Stimulated activated naive CD8-positive, alpha-beta T cell treated with anti-CD3 and anti-CD28 coated beads, Interleukin-15, amount 100 ng/mL, for 72 hours (primary cell): ENCODE measurements at regions not wholly inside any gene's neighbourhood (a gene's known extent, or its start where the extent isn't known, plus 50 kb on each side); places are given as distances from the start of the nearest gene placed in this dataset.

Source experiments
- ATAC-seq: fragments of 150-1000 bp; cut with Tn5 transposase; 2 replicates; pipeline ENCODE4 v1.10.0; 2021; ENCODE audit warnings: mild to moderate bottlenecking, moderate library complexity
- DNase-seq, 2 donors: peaks; one replicate each; pipeline ENCODE4 v3.0.0; 2021 to 2022
- H3K27ac Mint-ChIP-seq, 2 donors: one replicate each; pipeline ENCODE4 v1.8.0; 2022; ENCODE audit warnings: mild to moderate bottlenecking in 2 of 2, mixed read lengths in 2 of 2, moderate library complexity in 2 of 2
- H3K27me3 Mint-ChIP-seq: one replicate; pipeline ENCODE4 v1.8.0; 2022; ENCODE audit warnings: mixed read lengths
- H3K4me1 Mint-ChIP-seq: one replicate; pipeline ENCODE4 v1.8.0; 2022; ENCODE audit warnings: mild to moderate bottlenecking, mixed read lengths
- H3K4me3 Mint-ChIP-seq, 2 donors: one replicate each; pipeline ENCODE4 v1.8.0; 2022; ENCODE audit warnings: mild to moderate bottlenecking in 2 of 2, mixed read lengths in 2 of 2, moderate library complexity in 1 of 2
- H3K9me3 Mint-ChIP-seq, 2 donors: one replicate each; pipeline ENCODE4 v1.8.0; 2022; ENCODE audit warnings: mixed read lengths in 2 of 2

DNA sequence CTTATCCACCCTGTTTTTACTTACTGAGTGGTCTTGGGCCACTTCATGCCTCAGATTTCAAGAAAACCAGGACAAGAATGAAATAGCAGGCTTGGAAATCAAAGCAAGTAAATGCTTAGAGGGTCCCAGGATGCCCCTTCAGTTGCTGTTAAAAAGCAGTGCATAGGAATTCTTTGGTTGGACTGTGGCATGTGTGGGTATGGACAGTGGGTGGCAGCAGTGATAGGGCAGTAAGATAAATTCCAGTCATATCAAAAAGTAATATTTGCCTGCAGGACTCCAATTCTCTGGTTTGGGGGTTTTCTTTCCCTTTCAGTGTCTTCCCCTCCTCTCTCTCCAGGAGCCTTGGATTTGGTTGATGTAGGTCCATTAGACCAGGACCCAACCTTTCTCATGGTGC lies 306.7 kb upstream of the CLINT1 start:
- H3K27ac Mint-ChIP-seq: no peak overlapping the region
- H3K4me3 Mint-ChIP-seq: no peak overlapping the region
- no peak for ATAC-seq
- H3K9me3 Mint-ChIP-seq: no peaks in the 10 kb centered on the region
- no peak for DNase-seq
- peaks cover 6% of the 10 kb centered on the region for H3K4me1 Mint-ChIP-seq
- H3K27me3 Mint-ChIP-seq: peaks cover 7% of the 10 kb centered on the region

DNA sequence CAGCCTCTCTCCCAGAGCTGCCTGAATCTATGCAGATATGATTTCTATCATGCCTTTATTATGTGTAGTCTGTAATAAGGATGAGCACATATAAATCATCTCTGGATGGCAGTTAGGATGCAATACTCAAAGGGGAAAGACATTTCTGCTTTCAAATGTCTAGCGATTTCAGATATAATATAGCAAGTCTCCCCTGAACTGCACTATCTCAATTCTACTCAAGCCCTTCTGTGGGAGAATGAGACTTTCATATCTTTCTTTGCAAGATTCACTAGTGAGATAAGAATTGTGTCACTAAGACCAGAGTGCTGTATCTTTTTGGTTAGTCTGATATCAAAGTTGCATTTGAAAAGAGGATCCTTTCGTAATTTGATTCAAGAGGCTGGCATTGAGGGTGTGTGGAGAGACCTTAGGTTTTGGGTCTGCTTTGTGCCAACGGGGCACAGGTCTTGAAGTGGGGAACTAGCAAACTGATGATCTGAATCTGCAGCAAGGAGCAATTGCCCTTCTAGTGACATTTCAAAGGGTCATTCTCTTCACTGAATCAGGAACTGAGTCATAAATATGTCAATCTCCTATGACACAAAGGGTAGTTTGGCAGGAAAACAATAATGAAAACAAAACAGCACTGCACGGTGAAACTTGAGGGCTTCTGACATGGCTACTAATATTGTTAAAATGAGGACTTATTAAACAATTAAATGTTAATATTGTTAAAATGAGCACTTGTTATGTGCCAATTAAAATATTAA lies 305.5 kb upstream of the CLINT1 start:
- H3K9me3 Mint-ChIP-seq: no peaks in the 10 kb centered on the region
- H3K4me3 Mint-ChIP-seq: no peak overlapping the region
- H3K27ac Mint-ChIP-seq: no peak overlapping the region
- DNase-seq (no peak), ATAC-seq (no peak)
- peaks cover 7% of the 10 kb centered on the region for H3K27me3 Mint-ChIP-seq
- H3K4me1 Mint-ChIP-seq: peaks cover 6% of the 10 kb centered on the region

DNA sequence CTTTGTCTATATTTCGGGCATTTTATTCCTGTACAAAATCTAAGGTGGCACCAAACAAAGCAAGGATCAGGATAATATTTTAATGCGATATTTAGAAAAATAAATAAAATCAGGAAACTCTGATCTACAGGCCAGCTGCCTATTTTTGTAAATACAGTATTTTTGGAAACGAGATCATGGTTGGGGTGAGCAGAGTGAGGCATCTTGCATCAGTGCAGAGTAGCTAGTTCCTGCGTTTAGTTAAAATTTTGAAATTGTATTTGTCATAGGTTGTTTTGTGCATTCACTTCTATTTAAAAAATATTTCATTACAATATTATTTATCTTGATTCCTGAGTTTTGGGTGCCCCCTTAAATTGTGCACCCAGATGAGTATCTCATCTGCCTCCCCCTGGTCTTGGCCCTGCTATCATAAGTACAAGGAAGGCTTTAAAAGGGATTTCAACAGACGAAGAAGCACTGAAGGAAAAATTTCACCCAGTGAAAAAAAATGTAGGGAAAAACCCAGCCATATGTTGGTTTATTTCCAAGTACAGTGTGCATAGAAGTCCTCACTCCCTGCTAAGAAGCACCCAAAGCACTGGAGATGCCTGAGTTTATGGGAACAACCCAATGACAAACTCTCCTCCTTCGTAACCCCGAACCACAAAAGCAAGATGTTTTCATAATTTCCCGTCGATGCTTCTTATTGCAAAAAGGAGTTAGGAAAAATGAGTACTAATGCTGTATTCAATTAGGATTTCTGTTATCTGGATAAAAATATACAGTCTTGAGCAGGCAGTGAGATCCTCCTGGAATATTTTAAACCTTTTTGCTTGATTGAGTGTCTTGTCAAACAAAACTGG lies 304.7 kb upstream of the CLINT1 start:
- DNase-seq (no peak), ATAC-seq (no peak)
- Mint-ChIP-seq H3K27me3 (peaks cover 7% of the 10 kb centered on the region), H3K4me3 (no peak overlapping the region), H3K27ac (no peak overlapping the region), H3K4me1 (peaks cover 6% of the 10 kb centered on the region), H3K9me3 (no peaks in the 10 kb centered on the region)

DNA sequence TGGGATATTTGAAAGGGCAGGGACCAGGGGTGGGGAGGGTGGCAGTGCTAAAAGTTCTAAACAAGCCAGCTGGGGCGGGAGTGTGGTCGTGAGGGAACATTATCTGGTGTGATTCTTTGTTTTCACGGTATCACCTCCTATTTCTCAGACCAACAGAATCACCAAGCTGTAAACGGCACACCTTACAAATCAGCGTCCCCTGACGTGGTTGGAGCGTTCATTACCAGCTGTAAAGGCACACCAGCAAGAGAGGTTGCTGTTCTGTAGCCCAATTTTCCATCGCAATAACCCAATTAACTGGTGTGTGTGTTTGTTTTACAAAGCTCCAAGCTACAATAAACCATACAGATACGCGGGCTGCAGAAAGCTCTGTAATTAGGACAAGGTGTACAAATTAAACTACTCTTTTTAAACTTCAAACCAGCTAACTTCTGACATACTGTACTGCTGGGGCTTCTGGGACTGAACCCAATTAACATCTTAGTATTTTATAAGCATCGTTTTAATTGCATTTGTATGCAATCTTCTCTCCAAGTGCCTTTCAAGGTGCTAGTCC lies 303.6 kb upstream of the CLINT1 start:
- Mint-ChIP-seq H3K4me3 (no peak overlapping the region), H3K9me3 (no peaks in the 10 kb centered on the region), H3K27ac (no peak overlapping the region), H3K4me1 (peaks cover 6% of the 10 kb centered on the region), H3K27me3 (peaks cover 7% of the 10 kb centered on the region)
- DNase-seq (no peak), ATAC-seq (no peak)

DNA sequence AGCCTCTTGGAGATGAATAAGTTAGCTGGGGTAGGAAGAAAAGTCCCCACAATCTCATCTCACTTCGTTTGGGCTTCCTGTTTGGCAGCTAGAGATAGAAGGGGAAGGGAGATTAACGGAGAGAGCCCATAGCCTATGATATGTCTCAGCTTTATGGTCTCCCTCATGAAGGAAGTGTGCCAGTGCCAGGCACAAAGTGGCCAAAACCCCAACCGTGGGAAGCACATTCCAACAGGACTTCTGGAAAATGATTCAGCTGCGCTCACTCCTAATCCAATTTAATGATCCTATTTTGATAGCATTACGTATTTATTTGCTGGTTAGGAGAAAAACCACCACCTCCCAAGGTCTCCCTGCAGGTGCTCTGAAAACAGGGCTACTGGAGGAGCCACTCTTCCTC lies 303.1 kb upstream of the CLINT1 start:
- no peak for DNase-seq
- no peaks in the 10 kb centered on the region for H3K9me3 Mint-ChIP-seq
- ATAC-seq: no peak
- no peak overlapping the region for H3K27ac Mint-ChIP-seq
- H3K4me3 Mint-ChIP-seq: no peak overlapping the region
- H3K27me3 Mint-ChIP-seq: peaks cover 7% of the 10 kb centered on the region
- peaks cover 6% of the 10 kb centered on the region for H3K4me1 Mint-ChIP-seq

DNA sequence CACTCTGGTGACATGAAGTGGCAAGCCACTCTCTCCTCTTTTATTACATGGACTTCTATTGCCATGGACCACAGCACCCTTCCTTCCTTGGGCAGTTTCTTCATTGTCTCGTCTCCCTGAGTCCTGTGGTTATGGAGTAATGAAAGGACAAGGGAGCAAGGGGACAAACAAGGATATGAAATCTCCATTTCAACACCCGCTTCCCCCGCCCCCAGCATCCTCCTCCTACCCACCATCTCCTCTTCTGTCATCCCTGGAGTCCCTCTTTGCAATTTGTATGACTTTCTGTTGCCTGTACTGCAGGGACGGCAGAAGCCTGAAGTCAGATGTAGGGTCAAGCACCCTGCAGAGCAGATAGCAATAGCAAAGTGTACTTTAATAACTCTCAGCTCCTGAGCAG lies 300.7 kb upstream of the CLINT1 start:
- DNase-seq: no peak
- Mint-ChIP-seq H3K4me3 (no peak overlapping the region), H3K9me3 (no peaks in the 10 kb centered on the region), H3K27me3 (no peaks in the 10 kb centered on the region), H3K27ac (no peak overlapping the region), H3K4me1 (no peaks in the 10 kb centered on the region)
- ATAC-seq: no peak

DNA sequence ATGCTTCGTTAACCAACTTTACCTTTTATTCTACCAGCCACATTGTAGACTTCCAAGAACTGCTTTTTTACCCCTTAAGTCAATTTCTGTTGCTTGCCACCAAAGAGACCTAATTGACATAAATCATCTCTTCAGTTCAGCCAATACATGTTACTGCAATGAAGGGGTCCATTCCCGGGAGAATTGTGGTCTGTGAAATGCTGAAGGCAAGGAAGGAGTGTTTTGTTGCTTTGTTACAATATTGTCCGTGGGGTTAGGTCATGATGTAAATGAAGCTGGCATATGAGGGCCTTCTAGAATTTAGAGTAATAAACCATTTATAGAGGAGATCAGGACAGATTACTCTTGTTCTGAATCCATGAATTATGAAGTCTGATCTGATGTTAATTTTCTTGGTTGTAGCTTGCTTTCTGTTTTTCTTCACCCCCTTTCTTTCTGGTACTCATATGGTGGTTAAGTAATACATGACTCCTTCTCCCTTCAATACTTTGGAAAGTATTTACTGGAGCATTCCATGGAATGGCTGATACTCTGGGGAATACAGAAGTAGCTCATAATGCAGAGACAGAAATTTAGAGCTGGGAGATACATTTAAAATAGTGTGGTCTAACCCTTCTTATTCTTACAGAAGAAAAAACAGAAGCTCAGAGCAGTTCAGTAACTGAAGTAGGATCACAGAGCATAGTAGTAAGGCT lies 297.0 kb upstream of the CLINT1 start:
- H3K27ac Mint-ChIP-seq: no peak overlapping the region
- H3K4me1 Mint-ChIP-seq: no peaks in the 10 kb centered on the region
- DNase-seq (no peak), ATAC-seq (no peak)
- H3K27me3 Mint-ChIP-seq: no peaks in the 10 kb centered on the region
- H3K9me3 Mint-ChIP-seq: no peaks in the 10 kb centered on the region
- no peak overlapping the region for H3K4me3 Mint-ChIP-seq

DNA sequence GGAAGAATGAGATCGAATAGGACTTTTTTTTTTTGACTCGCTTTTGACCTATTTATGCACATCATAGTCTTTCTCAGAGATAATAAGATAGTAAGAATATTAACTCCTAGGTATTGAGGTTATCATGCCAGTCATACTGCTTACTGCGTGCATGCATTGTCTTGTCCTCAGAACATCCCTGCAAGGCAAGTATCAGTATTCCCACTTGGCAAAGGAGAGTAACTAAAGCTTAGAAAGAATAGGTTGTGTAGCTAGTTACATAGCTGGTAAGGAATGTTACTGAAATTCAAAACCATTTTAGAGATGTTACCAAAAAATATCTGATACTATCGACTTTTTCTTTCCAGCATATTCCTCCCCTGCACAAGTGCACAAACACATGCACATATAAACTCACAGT lies 296.1 kb upstream of the CLINT1 start:
- ATAC-seq: no peak
- no peaks in the 10 kb centered on the region for H3K9me3 Mint-ChIP-seq
- H3K4me1 Mint-ChIP-seq: no peaks in the 10 kb centered on the region
- no peak overlapping the region for H3K27ac Mint-ChIP-seq
- no peak overlapping the region for H3K4me3 Mint-ChIP-seq
- DNase-seq: no peak
- H3K27me3 Mint-ChIP-seq: no peaks in the 10 kb centered on the region

DNA sequence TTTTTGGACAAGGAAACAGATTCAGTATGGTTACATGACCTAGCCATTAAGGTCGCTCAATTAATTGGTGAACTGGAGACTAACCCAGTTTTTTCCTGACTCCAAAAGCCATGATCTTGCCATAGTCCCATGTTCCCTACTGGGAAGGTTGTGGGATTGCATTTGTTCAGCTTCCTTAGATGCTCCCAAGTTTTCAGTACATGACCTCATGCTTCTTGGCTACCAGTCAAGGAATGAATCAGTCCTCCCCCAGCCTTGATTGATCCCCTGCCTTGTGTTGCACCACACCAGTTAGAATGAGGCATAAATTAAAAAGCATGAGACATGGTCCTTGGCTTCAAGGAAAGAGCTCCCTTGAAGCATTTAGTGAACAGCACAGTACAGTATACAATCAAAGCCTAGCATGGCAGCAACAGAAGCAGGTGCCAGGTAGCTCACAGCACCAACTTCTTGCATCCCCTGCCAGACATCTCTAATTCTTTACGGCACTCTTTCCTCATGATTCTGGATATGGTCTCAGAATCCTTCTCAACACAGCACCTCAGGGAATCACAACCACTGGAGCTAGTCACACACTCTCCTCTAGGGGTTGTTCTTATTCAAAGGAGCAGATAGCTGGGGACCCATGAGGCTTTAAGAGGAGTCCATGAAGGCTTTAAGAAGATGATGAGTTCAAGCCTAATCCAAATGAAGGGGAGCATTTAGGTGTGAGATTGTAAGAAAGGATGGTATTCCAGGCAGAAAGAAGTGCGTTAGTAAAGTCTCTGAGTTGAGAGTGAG lies 295.5 kb upstream of the CLINT1 start:
- no peak overlapping the region for H3K4me3 Mint-ChIP-seq
- H3K27me3 Mint-ChIP-seq: no peaks in the 10 kb centered on the region
- H3K9me3 Mint-ChIP-seq: no peaks in the 10 kb centered on the region
- no peak for DNase-seq
- H3K4me1 Mint-ChIP-seq: no peaks in the 10 kb centered on the region
- no peak overlapping the region for H3K27ac Mint-ChIP-seq
- no peak for ATAC-seq

DNA sequence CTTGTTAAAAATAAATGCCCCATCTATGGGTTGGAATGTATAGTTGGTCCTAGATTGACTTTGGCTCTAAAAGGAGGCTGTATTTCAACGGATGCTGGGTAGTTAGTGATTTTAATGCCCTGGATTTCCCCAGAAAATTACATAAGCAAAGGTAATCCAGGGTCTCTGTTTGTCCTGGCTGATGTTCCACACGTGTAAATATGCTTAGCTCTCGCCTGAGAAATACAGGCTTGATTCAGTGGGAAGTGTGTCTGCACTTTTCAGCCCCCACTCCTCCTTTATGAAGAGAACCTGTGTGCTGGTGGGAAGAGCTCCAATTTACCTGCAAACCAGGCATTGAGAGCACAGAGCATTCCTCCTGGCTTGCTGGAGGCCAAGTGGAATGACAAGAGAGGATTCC lies 294.6 kb upstream of the CLINT1 start:
- H3K27me3 Mint-ChIP-seq: no peaks in the 10 kb centered on the region
- no peaks in the 10 kb centered on the region for H3K9me3 Mint-ChIP-seq
- no peak for DNase-seq
- no peak overlapping the region for H3K4me3 Mint-ChIP-seq
- H3K27ac Mint-ChIP-seq: no peak overlapping the region
- H3K4me1 Mint-ChIP-seq: no peaks in the 10 kb centered on the region
- no peak for ATAC-seq

DNA sequence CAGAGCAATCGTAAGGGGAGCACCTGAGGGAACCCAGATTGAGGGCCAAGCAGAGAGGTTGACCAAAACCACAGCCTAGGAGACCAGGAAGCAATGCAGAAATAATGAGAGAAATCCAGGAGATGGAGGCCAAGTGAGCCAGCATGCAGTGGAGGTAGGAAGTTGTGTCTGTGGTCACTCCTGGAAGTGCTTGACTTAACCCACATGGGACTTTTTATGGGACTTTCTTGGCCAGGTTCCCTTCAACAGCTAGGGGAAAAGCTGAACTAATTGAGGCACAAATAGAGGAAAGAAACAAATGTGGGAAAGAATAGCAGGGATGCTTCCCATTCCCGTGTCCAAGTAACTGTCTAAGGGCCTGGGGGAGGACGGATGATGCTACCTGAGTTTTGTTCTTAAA lies 293.2 kb upstream of the CLINT1 start:
- H3K9me3 Mint-ChIP-seq: no peaks in the 10 kb centered on the region
- no peak overlapping the region for H3K27ac Mint-ChIP-seq
- no peak overlapping the region for H3K4me3 Mint-ChIP-seq
- no peak for DNase-seq
- H3K4me1 Mint-ChIP-seq: no peaks in the 10 kb centered on the region
- no peak for ATAC-seq
- H3K27me3 Mint-ChIP-seq: no peaks in the 10 kb centered on the region

DNA sequence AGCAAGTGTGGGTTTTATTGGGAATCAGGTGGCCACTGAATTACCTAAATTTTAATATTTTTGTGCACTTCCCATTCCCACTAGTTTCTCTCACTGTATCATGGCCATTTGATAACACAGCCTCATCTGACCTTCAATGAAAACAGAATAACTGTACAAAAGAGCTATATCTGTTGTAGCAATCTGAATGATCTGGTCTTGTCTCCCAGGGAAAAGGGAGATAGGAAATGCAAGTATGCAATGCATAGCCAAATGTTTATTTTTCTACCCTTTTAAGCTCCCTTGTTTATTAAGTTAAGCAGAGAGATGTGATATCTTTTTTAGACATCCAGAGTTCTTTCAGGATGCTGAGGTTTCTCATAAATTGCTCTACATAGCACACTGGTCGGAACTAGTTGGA lies 288.3 kb upstream of the CLINT1 start:
- Mint-ChIP-seq H3K27ac (no peak overlapping the region), H3K4me1 (no peaks in the 10 kb centered on the region), H3K4me3 (no peak overlapping the region), H3K27me3 (no peaks in the 10 kb centered on the region), H3K9me3 (no peaks in the 10 kb centered on the region)
- ATAC-seq (no peak), DNase-seq (no peak)

DNA sequence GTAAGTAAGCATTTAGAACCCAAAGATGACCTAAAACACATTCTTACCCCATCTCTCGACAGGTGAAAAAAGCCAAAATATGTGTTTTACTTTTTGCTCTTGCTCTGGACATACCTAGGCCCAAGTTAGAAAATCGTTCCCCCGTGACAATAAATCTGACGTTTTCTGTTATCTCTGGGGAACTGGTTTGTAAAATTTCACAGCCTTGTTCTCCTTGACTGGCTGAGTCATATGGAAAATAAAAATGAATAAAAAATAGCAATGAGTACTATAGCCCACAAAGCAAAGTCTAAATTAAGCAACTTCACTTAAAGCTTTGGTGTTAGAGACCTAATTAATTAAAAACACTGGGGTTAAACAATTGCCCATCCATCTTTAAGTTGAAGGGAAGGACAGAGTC lies 286.9 kb upstream of the CLINT1 start:
- Mint-ChIP-seq H3K27ac (no peak overlapping the region), H3K4me1 (no peaks in the 10 kb centered on the region), H3K9me3 (no peaks in the 10 kb centered on the region), H3K27me3 (no peaks in the 10 kb centered on the region), H3K4me3 (no peak overlapping the region)
- ATAC-seq (no peak), DNase-seq (no peak)

DNA sequence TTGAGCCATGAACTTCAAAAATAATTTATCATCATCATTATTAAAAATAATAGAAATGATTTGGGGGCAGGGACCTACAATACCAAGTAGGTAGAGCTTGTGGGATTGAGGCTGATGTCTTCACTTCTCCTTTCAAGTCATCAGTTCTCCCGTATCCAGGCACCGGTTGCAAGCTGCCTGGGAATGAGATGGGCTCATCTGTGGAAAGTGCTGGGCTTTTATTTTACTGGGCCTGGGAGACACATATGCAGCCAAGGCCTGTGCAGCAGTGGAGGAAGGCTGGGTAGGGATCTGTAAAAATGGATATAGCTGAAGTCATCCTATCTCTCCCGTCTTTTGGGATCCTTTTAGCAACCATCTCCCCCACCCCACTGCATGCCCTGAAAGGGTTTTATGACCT lies 284.1 kb upstream of the CLINT1 start:
- Mint-ChIP-seq H3K4me3 (no peak overlapping the region), H3K27ac (no peak overlapping the region), H3K4me1 (no peaks in the 10 kb centered on the region), H3K9me3 (no peaks in the 10 kb centered on the region), H3K27me3 (no peaks in the 10 kb centered on the region)
- ATAC-seq (no peak), DNase-seq (no peak)

DNA sequence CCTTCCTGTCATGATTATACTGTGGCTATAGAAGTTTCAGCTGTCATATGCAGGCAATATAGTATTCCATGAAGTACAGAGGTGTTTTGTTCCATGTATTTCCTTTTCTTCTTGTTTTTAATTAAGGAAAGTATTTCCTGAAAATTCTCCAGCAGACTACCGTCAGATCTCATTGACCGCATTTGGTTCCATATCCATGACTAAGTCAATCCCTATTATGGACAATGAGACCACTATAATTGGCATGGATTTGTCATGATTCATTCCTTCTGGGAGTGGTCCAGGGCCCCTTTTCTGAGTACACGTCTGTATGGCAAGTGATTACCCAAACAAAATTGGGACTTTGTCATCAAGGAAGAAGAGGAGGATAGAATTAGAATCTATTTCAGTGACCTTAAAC lies 283.2 kb upstream of the CLINT1 start:
- Mint-ChIP-seq H3K27me3 (no peaks in the 10 kb centered on the region), H3K27ac (no peak overlapping the region), H3K4me1 (no peaks in the 10 kb centered on the region), H3K4me3 (no peak overlapping the region), H3K9me3 (no peaks in the 10 kb centered on the region)
- DNase-seq (no peak), ATAC-seq (no peak)
